Thyroid gland (tissue), 4 donors: ENCODE measurements at regions not wholly inside any gene's neighbourhood (a gene's known extent, or its start where the extent isn't known, plus 50 kb on each side); places are given as distances from the start of the nearest gene placed in this dataset.

Experiments used
- POLR2A ChIP-seq, 2 donors: fragments of 450-650 bp; IDR thresholded peaks; one replicate each; pipeline ENCODE4 v1.6.1; 2017; ENCODE audit warnings: antibody characterized with exemption in 2 of 2, mild to moderate bottlenecking in 2 of 2, moderate library complexity in 1 of 2
- TF ChIP-seq, protein P1 (sequence below), 6 experiments: fragments of 200-600 bp in 3 of 6; fragments of 450-650 bp in 3 of 6; sonication (generic) in 3 of 6; IDR thresholded peaks; one replicate each; pipeline ENCODE4 v1.5.1; 2016 to 2019; ENCODE audit warnings: antibody characterized with exemption in 6 of 6, mild to moderate bottlenecking in 2 of 6, inconsistent platforms in 1 of 6, moderate library complexity in 1 of 6

DNA sequence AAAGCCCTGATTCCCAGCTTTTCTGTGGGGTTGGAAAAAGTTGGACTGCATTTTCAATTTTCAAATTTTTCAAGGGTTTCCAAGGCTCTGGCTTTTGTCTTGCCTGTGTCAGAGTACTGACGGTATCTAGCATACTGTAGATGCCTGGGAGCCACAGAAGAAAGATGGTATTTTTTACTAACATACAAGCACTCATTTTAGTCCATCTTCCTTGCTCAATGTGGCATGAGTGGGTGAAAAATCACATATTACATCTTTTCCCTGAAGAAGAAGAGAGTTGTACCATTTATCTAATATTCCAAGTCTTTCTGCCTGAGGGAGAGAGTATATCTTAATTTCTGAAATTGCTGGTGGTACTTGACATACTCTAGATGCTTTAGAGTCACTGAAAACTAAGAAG lies 738.6 kb upstream of the ADGRL3 start:
- TF ChIP-seq, protein P1, sequence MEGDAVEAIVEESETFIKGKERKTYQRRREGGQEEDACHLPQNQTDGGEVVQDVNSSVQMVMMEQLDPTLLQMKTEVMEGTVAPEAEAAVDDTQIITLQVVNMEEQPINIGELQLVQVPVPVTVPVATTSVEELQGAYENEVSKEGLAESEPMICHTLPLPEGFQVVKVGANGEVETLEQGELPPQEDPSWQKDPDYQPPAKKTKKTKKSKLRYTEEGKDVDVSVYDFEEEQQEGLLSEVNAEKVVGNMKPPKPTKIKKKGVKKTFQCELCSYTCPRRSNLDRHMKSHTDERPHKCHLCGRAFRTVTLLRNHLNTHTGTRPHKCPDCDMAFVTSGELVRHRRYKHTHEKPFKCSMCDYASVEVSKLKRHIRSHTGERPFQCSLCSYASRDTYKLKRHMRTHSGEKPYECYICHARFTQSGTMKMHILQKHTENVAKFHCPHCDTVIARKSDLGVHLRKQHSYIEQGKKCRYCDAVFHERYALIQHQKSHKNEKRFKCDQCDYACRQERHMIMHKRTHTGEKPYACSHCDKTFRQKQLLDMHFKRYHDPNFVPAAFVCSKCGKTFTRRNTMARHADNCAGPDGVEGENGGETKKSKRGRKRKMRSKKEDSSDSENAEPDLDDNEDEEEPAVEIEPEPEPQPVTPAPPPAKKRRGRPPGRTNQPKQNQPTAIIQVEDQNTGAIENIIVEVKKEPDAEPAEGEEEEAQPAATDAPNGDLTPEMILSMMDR (IDR thresholded peaks at IDR 0.05) = no peak
- no peak for TF ChIP-seq POLR2A (IDR thresholded peaks at IDR 0.05)
